SK-N-SH (cell line): ENCODE measurements at regions not wholly inside any gene's neighbourhood (a gene's known extent, or its start where the extent isn't known, plus 50 kb on each side); places are given as distances from the start of the nearest gene placed in this dataset.

Experiments
- CHD2 ChIP-seq: fragments of 150-350 bp; IDR thresholded peaks from 2 replicates; pipeline ENCODE4 v1.6.1; 2018; ENCODE audit warnings: low read length; ENCODE audit not compliant: partially characterized antibody
- FOXM1 ChIP-seq: IDR thresholded peaks from 2 replicates; pipeline ENCODE4 v1.4.0; 2012; ENCODE audit warnings: low read depth, mild to moderate bottlenecking
- GABPA ChIP-seq: IDR thresholded peaks from 2 replicates; pipeline ENCODE4 v1.4.0; 2012; ENCODE audit warnings: low read depth, mild to moderate bottlenecking
- JUND ChIP-seq: IDR thresholded peaks from 2 replicates; pipeline ENCODE4 v1.4.0; 2012
- MXI1 ChIP-seq: IDR thresholded peaks from 2 replicates; pipeline ENCODE4 v1.6.1; 2012; ENCODE audit warnings: mild to moderate bottlenecking, low read depth, low read length, improper control_type of control experiment
- NFIC ChIP-seq: IDR thresholded peaks from 2 replicates; pipeline ENCODE4 v1.4.0; 2012; ENCODE audit warnings: borderline replicate concordance
- RCOR1 ChIP-seq: fragments of 150-350 bp; IDR thresholded peaks from 2 replicates; pipeline ENCODE4 v1.6.1; 2017; ENCODE audit warnings: antibody characterized with exemption, low read length
- RFX5 ChIP-seq: IDR thresholded peaks from 2 replicates; pipeline ENCODE4 v1.6.1; 2012; ENCODE audit warnings: mild to moderate bottlenecking, improper control_type of control experiment, low read length
- TAF1 ChIP-seq: IDR thresholded peaks from 2 replicates; pipeline ENCODE4 v1.6.1; 2012; ENCODE audit warnings: low read depth, mild to moderate bottlenecking, low read length, moderate library complexity, borderline replicate concordance
- TCF12 ChIP-seq: IDR thresholded peaks from 2 replicates; pipeline ENCODE4 v1.4.0; 2012
- TF ChIP-seq, protein P1 (sequence below): fragments of 200-600 bp; sonication (generic); IDR thresholded peaks from 2 replicates; pipeline ENCODE4 v1.6.1; 2017; ENCODE audit warnings: antibody characterized with exemption, mild to moderate bottlenecking, moderate library complexity
- TF ChIP-seq, protein P2 (sequence below): IDR thresholded peaks from 2 replicates; pipeline ENCODE4 v1.6.1; 2012; ENCODE audit warnings: mild to moderate bottlenecking, low read depth, low read length, moderate library complexity
- TF ChIP-seq, protein P3 (sequence below): fragments of 150-350 bp; IDR thresholded peaks from 2 replicates; pipeline ENCODE4 v1.6.1; 2017; ENCODE audit warnings: antibody characterized with exemption, low read length, low read depth, borderline replicate concordance

DNA sequence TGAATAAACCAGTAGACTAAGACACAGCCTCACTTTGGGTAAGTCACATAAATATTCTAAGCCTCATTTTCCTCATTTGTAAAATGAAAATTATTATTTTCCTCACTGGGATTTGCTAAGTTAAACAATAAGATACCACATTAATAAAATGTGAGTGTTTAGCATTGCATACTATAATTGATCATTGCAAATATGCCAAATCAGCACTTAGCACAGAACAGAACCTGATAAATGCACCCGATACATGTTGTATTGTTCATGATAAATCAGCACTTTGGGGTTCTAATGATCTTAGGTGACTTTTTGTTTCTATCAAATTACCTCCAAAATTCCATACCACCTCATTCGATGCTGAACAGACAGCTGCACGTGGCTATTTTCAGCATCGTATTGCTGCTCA, 50.2 kb upstream of the RAPGEF4 start:
- TF ChIP-seq, protein P1, sequence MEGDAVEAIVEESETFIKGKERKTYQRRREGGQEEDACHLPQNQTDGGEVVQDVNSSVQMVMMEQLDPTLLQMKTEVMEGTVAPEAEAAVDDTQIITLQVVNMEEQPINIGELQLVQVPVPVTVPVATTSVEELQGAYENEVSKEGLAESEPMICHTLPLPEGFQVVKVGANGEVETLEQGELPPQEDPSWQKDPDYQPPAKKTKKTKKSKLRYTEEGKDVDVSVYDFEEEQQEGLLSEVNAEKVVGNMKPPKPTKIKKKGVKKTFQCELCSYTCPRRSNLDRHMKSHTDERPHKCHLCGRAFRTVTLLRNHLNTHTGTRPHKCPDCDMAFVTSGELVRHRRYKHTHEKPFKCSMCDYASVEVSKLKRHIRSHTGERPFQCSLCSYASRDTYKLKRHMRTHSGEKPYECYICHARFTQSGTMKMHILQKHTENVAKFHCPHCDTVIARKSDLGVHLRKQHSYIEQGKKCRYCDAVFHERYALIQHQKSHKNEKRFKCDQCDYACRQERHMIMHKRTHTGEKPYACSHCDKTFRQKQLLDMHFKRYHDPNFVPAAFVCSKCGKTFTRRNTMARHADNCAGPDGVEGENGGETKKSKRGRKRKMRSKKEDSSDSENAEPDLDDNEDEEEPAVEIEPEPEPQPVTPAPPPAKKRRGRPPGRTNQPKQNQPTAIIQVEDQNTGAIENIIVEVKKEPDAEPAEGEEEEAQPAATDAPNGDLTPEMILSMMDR = no peak
- TF ChIP-seq RFX5 = no peak
- TF ChIP-seq MXI1 = no peak
- TF ChIP-seq NFIC = no peak
- no peak for TF ChIP-seq JUND
- TF ChIP-seq, protein P2, sequence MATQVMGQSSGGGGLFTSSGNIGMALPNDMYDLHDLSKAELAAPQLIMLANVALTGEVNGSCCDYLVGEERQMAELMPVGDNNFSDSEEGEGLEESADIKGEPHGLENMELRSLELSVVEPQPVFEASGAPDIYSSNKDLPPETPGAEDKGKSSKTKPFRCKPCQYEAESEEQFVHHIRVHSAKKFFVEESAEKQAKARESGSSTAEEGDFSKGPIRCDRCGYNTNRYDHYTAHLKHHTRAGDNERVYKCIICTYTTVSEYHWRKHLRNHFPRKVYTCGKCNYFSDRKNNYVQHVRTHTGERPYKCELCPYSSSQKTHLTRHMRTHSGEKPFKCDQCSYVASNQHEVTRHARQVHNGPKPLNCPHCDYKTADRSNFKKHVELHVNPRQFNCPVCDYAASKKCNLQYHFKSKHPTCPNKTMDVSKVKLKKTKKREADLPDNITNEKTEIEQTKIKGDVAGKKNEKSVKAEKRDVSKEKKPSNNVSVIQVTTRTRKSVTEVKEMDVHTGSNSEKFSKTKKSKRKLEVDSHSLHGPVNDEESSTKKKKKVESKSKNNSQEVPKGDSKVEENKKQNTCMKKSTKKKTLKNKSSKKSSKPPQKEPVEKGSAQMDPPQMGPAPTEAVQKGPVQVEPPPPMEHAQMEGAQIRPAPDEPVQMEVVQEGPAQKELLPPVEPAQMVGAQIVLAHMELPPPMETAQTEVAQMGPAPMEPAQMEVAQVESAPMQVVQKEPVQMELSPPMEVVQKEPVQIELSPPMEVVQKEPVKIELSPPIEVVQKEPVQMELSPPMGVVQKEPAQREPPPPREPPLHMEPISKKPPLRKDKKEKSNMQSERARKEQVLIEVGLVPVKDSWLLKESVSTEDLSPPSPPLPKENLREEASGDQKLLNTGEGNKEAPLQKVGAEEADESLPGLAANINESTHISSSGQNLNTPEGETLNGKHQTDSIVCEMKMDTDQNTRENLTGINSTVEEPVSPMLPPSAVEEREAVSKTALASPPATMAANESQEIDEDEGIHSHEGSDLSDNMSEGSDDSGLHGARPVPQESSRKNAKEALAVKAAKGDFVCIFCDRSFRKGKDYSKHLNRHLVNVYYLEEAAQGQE = no peak
- no peak for TF ChIP-seq RCOR1
- no peak for TF ChIP-seq CHD2
- no peak for TF ChIP-seq GABPA
- TF ChIP-seq, protein P3, sequence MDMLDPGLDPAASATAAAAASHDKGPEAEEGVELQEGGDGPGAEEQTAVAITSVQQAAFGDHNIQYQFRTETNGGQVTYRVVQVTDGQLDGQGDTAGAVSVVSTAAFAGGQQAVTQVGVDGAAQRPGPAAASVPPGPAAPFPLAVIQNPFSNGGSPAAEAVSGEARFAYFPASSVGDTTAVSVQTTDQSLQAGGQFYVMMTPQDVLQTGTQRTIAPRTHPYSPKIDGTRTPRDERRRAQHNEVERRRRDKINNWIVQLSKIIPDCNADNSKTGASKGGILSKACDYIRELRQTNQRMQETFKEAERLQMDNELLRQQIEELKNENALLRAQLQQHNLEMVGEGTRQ = no peak
- TF ChIP-seq TAF1 = no peak
- TF ChIP-seq FOXM1 = no peak
- no peak for TF ChIP-seq TCF12
